Fibroblast of skin of scalp (primary cell): ENCODE measurements at regions not wholly inside any gene's neighbourhood (a gene's known extent, or its start where the extent isn't known, plus 50 kb on each side); places are given as distances from the start of the nearest gene placed in this dataset.
"Not testable (repeated sequence)": the region's sequence is repeated elsewhere in the genome, so short reads cannot be mapped to it uniquely, and the experiment has no call there.

Experiments
- DNase-seq: peaks from one replicate; pipeline ENCODE4 v3.0.0-alpha.2; 2013

GRCh38 chr4:156146571-156146970, 192.9 kb upstream of the CTSO start:
- DNase-seq: no peak

- DNase-seq: no peak
Observed at GRCh38 chr4:156144961-156145360, 191.3 kb upstream of the CTSO start.

GRCh38 chr4:156138781-156139280, 185.2 kb upstream of the CTSO start:
- DNase-seq: no peak

- DNase-seq: no peak
Observed at GRCh38 chr4:156137679-156138473, 184.2 kb upstream of the CTSO start.

GRCh38 chr4:156132196-156132595, 178.5 kb upstream of the CTSO start:
- peak; percentile 18 for DNase-seq

GRCh38 chr4:156128616-156129015, 174.9 kb upstream of the CTSO start:
- DNase-seq: no peak

- no peak for DNase-seq
Observed at GRCh38 chr4:156118507-156119220, 165.0 kb upstream of the CTSO start.

GRCh38 chr4:156117743-156118142, 164.1 kb upstream of the CTSO start:
- no peak for DNase-seq

- DNase-seq: no peak
Observed at GRCh38 chr4:156116991-156117390, 163.3 kb upstream of the CTSO start.

- no peak for DNase-seq
Observed at GRCh38 chr4:156113138-156113765, 159.6 kb upstream of the CTSO start.

GRCh38 chr4:156111686-156112085, 158.0 kb upstream of the CTSO start:
- peak; percentile 49 for DNase-seq

GRCh38 chr4:156109943-156110900, 156.6 kb upstream of the CTSO start:
- DNase-seq: peak; percentile 63

- DNase-seq: not testable (repeated sequence)
Observed at GRCh38 chr4:156109087-156109486, 155.4 kb upstream of the CTSO start.

GRCh38 chr4:156103311-156103710, 149.6 kb upstream of the CTSO start:
- peak; percentile 26 for DNase-seq

- peak; percentile 30 for DNase-seq
Observed at GRCh38 chr4:156102411-156102810, 148.7 kb upstream of the CTSO start.

- DNase-seq: peak; percentile 33
Observed at GRCh38 chr4:156101571-156101970, 147.9 kb upstream of the CTSO start.

GRCh38 chr4:156100651-156101050, 147.0 kb upstream of the CTSO start:
- DNase-seq: peak; percentile 20

- DNase-seq: no peak
Observed at GRCh38 chr4:156098805-156099204, 145.1 kb upstream of the CTSO start.

GRCh38 chr4:156085100-156085499, 131.4 kb upstream of the CTSO start:
- no peak for DNase-seq

- DNase-seq: no peak
Observed at GRCh38 chr4:156084373-156084772, 130.7 kb upstream of the CTSO start.

GRCh38 chr4:156073976-156074375, 120.3 kb upstream of the CTSO start:
- DNase-seq: no peak

- DNase-seq: no peak
Observed at GRCh38 chr4:156060661-156061060, 107.0 kb upstream of the CTSO start.
